22Rv1 (cell line): ENCODE measurements at regions not wholly inside any gene's neighbourhood (a gene's known extent, or its start where the extent isn't known, plus 50 kb on each side); places are given as distances from the start of the nearest gene placed in this dataset.

Experiments used
- ZFX ChIP-seq: fragments of 450-650 bp; IDR thresholded peaks from 2 replicates; pipeline ENCODE4 v1.6.1; 2017; ENCODE audit warnings: antibody characterized with exemption, borderline replicate concordance
- TF ChIP-seq, protein P1 (sequence below): fragments of 450-650 bp; IDR thresholded peaks from 2 replicates; pipeline ENCODE4 v1.5.1; 2017; ENCODE audit warnings: mild to moderate bottlenecking

GRCh38 chr11:33633251-33634003 is 67.2 kb downstream of the C11orf91 start:
- TF ChIP-seq, protein P1, sequence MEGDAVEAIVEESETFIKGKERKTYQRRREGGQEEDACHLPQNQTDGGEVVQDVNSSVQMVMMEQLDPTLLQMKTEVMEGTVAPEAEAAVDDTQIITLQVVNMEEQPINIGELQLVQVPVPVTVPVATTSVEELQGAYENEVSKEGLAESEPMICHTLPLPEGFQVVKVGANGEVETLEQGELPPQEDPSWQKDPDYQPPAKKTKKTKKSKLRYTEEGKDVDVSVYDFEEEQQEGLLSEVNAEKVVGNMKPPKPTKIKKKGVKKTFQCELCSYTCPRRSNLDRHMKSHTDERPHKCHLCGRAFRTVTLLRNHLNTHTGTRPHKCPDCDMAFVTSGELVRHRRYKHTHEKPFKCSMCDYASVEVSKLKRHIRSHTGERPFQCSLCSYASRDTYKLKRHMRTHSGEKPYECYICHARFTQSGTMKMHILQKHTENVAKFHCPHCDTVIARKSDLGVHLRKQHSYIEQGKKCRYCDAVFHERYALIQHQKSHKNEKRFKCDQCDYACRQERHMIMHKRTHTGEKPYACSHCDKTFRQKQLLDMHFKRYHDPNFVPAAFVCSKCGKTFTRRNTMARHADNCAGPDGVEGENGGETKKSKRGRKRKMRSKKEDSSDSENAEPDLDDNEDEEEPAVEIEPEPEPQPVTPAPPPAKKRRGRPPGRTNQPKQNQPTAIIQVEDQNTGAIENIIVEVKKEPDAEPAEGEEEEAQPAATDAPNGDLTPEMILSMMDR = no peak
- no peak for TF ChIP-seq ZFX
